Glomerular visceral epithelial cell (primary cell): ENCODE measurements at regions not wholly inside any gene's neighbourhood (a gene's known extent, or its start where the extent isn't known, plus 50 kb on each side); places are given as distances from the start of the nearest gene placed in this dataset.
"Not testable (repeated sequence)": the region's sequence is repeated elsewhere in the genome, so short reads cannot be mapped to it uniquely, and the experiment has no call there.

ENCODE experiments used
- DNase-seq: peaks from one replicate; pipeline ENCODE4 v3.0.0-alpha.2; 2016; ENCODE audit errors: extremely low spot score

- not testable (repeated sequence) for DNase-seq
Observed at GRCh38 chr3:144023543-144023942, 51.9 kb downstream of the DIPK2A start.

- DNase-seq = no peak
Observed at GRCh38 chr3:144028798-144029411, 57.3 kb downstream of the DIPK2A start.

- DNase-seq = no peak
Observed at GRCh38 chr3:144029769-144030168, 58.1 kb downstream of the DIPK2A start.

- DNase-seq = no peak
Observed at GRCh38 chr3:144031938-144032337, 60.3 kb downstream of the DIPK2A start.

- DNase-seq = no peak
Observed at GRCh38 chr3:144032531-144033239, 61.1 kb downstream of the DIPK2A start.

GRCh38 chr3:144033240-144033589 lies 61.6 kb downstream of the DIPK2A start:
- DNase-seq = no peak

- DNase-seq = no peak
Observed at GRCh38 chr3:144033863-144034262, 62.2 kb downstream of the DIPK2A start.

- no peak for DNase-seq
Observed at GRCh38 chr3:144034715-144035290, 63.2 kb downstream of the DIPK2A start.

- no peak for DNase-seq
Observed at GRCh38 chr3:144036498-144036897, 64.9 kb downstream of the DIPK2A start.

GRCh38 chr3:144039661-144040060 lies 68.0 kb downstream of the DIPK2A start:
- DNase-seq = peak; percentile 13

- DNase-seq = no peak
Observed at GRCh38 chr3:144041960-144042556, 70.4 kb downstream of the DIPK2A start.

GRCh38 chr3:144045766-144046165 lies 74.1 kb downstream of the DIPK2A start:
- no peak for DNase-seq

GRCh38 chr3:144049374-144049773 lies 77.8 kb downstream of the DIPK2A start:
- no peak for DNase-seq

GRCh38 chr3:144051211-144051610 lies 79.6 kb downstream of the DIPK2A start:
- no peak for DNase-seq

- no peak for DNase-seq
Observed at GRCh38 chr3:144052275-144052674, 80.7 kb downstream of the DIPK2A start.

- no peak for DNase-seq
Observed at GRCh38 chr3:144053121-144053520, 81.5 kb downstream of the DIPK2A start.

GRCh38 chr3:144054766-144055165 lies 83.1 kb downstream of the DIPK2A start:
- DNase-seq = no peak

- DNase-seq = peak; percentile 33
Observed at GRCh38 chr3:144055604-144056003, 84.0 kb downstream of the DIPK2A start.

GRCh38 chr3:144058713-144059112 lies 87.1 kb downstream of the DIPK2A start:
- no peak for DNase-seq

- DNase-seq = no peak
Observed at GRCh38 chr3:144059481-144059880, 87.9 kb downstream of the DIPK2A start.

- DNase-seq = no peak
Observed at GRCh38 chr3:144060881-144061280, 89.3 kb downstream of the DIPK2A start.

- no peak for DNase-seq
Observed at GRCh38 chr3:144063306-144063705, 91.7 kb downstream of the DIPK2A start.

GRCh38 chr3:144067059-144067458 lies 95.4 kb downstream of the DIPK2A start:
- no peak for DNase-seq
